Activated T-cell treated with anti-CD3 and anti-CD28 coated beads for 4 hours (primary cell): ENCODE measurements at regions not wholly inside any gene's neighbourhood (a gene's known extent, or its start where the extent isn't known, plus 50 kb on each side); places are given as distances from the start of the nearest gene placed in this dataset.
A peak's percentile ranks its signal among the peaks of the same experiment; 100 is the strongest.
"Not testable (repeated sequence)": the region's sequence is repeated elsewhere in the genome, so short reads cannot be mapped to it uniquely, and the experiment has no call there.

Experiments
- DNase-seq: peaks from one replicate; pipeline ENCODE4 v3.0.0-alpha.2; 2020

- DNase-seq: not testable (repeated sequence)
These were observed 122.1 kb downstream of the SPAG6 start for GRCh38 chr10:22467393-22467792.

GRCh38 chr10:22468570-22469320, 123.4 kb downstream of the SPAG6 start:
- no peak for DNase-seq

DNA sequence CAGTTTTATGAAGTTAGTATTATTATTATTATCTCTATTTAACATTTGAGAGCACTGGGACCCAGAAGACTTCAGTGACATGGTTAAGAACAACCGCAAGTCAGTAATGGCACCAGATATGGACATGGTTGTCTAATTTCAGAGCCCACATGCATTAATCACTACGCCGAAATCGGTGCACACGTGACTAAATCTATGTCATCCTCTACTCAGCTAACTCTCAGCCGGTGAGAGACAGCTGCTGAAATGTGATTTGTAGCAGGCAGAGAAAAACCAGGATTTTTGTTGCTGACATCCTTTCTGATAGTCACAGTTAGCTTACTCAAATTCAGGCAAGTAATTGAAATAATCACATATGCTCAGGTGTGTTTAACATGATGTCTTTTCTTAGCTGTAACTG, 127.7 kb downstream of the SPAG6 start:
- DNase-seq: no peak

- no peak for DNase-seq
These were observed 128.2 kb downstream of the SPAG6 start for GRCh38 chr10:22473459-22473858.

- DNase-seq: peak; percentile 11
These were observed 130.6 kb downstream of the SPAG6 start for GRCh38 chr10:22475651-22476600.

DNA sequence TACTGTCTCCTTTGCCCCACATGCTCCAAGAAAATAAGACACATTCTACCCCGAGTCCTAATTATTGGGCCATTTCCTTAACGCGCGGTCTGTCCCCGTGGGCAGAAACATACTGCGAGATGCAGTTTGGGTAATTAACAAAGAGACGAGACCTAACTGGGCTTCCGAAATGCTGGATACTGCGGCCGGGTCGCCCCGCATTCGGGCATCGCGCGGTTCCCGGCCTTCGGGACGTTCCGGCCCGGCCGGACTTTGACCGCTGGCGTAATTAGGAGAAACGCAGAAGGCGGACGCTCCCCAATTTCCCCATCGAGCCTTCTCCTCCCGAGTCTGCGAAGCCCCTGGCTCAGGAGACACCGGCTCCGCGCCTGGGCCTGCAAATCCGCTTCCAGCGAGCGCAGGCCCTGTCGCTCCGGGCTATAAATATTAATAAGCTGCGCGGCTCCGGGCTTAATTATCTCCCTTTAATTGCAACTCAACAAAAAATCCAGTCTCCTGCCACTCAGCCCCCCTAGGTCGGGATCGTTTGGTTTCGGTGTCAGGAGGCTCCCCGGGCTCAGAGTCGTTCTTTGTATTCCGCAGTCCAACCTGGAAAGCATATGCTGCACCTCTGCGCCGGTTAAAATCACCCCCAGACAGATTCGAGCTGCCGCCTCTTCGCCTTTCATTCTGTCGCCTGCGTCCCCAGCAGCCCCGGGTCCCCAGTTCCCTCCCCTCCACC, 131.5 kb downstream of the SPAG6 start:
- no peak for DNase-seq

- DNase-seq: no peak
These were observed 132.3 kb downstream of the SPAG6 start for GRCh38 chr10:22477334-22478287.

DNA sequence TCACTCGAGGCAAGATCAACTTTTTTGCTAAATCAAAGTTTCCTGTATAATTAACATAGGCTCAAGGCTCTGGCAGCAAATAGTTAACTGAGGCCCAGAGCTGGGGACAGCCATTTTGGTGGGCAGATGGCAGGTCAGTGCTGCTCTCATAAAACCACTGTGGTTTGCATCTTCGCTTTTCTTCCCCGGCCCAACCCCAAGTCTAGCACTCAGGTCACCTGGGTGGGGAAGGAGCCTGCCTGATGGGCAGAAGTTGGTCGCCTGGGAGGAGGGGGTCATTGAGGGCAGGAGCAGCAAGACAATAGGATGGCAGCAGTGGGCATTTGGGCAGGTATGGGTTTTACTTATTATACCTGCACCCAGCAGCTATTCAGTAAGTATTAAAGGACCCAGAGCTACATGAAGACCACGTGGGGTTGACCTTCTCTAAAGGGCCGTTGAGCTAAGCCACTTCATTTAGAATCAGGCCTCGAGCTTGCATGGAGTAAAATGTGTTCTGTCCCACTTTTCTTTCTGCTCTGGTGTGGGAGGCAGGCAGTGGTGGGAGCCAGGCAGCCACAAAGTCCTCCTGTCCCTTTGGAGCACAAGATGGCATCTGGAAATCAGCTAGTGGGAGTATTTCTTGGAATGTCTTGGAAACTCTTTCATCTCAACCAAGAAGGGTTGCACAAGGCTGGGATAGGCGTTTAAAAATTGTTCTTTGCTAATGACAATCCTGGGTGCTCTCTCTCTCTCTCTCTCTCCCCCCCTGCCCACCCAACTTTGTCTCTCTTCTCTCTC, 133.4 kb downstream of the SPAG6 start:
- no peak for DNase-seq

DNA sequence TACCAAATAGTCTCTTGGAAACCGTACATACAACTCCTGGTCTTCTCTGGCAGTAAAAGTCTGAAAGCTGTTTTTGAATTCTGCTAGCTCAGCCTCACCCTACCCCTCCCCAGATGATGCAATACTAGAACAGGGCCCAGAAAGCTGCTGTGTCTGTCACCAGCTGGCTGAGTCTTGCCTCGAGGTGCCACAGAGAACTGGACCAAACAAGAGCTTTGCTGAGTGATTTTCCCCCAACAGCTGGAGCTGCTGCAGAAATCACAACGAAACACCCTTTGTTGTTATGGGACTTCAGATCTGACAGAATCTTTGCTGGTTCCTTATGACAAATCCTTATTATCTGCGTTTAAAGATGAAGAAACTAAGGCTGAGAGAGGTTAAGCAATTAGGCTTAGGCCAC, 134.1 kb downstream of the SPAG6 start:
- DNase-seq: no peak

DNA sequence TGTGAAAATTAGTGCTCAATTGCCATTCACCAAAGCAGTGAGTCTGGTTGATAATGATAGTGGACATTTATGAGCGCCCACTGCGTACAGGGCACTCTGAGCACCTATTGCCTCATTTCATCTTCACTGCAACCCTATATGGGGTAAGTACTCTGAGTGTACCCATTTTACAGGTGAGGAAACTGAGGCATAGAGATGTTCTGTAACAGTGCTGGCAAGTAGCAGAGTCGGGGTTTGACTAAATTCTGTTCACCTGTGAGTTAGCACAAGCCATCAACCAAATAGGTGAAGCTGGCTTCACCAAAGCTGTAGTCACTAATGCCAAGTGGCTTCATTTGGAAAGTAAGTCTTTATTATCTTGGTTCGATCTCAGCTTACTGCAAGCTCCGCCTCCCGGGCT, 135.8 kb downstream of the SPAG6 start:
- DNase-seq: no peak

- DNase-seq: no peak
These were observed 136.6 kb downstream of the SPAG6 start for GRCh38 chr10:22481687-22482539.

DNA sequence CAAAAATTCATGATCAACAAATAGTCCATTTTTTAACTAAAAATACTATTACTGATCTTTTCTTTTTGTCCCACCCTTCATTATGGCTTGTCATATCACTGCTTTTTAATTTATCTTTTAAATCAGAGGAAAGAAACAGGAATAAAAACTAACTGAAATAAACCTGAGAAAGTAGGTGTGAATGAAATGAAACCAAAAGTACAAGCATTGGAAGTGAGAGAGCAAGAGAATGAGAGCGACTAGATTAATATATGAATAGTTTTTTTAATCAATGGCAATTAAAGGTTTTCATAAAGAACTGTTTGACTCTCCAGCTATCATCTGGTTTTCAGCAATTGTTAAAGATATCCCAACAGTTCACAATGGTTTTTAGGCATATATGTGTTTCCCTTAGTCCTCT, 137.8 kb downstream of the SPAG6 start:
- no peak for DNase-seq
